Stimulated activated CD4-positive, alpha-beta T cell treated with anti-CD3 and anti-CD28 coated beads, Interleukin-15, amount 100 ng/mL, for 24 hours (primary cell): ENCODE measurements at regions not wholly inside any gene's neighbourhood (a gene's known extent, or its start where the extent isn't known, plus 50 kb on each side); places are given as distances from the start of the nearest gene placed in this dataset.

Experiments
- DNase-seq: peaks from one replicate; pipeline ENCODE4 v3.0.0-alpha.2; 2020

- DNase-seq, result no peak
Measured at GRCh38 chr12:114995891-114996290, 311.9 kb upstream of the TBX3 start.

DNA sequence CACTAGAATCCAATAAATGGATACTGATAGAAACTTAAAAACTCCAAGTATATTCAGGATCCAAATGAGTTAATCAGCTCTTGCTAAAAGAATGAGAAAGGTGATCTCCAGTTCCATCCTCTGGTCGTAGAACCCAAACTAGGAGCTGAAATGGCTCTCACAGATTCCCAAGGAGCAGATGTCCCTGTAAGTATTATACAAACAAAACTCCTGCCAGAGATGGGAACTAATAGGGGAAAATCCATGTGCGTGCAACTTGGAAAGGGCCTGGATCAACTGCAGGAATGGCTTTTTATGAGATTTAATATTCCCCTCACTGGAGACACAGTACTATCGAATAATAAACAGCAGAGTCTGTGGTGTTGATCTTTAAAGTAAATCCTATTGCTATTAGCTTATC lies 309.2 kb upstream of the TBX3 start:
- no peak for DNase-seq

DNA sequence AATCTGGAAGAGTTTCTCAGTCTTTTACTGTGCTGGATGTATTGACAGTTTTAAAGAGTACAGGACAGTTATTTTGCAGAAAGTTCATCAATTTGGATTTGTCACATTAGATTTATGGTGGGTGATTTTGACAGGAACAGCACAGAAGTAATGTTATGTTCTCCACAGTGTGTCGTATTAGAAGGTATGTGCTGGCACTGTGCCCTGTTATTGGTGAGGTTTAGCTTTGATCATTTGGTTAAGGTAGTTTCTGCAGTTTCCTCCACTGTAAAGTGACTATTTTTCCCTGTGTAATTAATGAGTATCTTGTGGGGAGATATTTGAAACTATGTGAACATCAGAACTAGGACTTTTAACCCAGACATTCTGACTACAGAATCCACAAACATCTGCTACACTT lies 308.5 kb upstream of the TBX3 start:
- no peak for DNase-seq

DNA sequence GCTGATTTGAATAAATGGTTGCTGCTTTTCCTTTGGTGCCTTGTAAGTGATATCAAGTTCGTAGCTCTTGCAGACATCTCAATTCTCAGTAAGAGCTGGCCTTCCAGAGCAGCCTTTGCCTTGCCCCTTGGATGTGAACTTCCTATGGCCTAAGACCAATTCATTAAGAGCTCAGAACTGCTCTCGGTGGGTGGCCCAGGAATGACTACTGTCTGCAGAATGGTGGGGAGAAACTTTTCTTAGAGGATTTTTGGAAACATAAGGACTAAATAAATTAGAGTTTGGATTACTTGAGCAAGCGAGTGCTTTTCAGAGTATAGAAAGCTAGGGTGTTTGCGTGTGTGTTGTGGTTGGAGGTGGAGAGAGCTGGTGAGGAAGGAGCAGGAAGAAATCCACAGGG lies 306.4 kb upstream of the TBX3 start:
- no peak for DNase-seq

DNA sequence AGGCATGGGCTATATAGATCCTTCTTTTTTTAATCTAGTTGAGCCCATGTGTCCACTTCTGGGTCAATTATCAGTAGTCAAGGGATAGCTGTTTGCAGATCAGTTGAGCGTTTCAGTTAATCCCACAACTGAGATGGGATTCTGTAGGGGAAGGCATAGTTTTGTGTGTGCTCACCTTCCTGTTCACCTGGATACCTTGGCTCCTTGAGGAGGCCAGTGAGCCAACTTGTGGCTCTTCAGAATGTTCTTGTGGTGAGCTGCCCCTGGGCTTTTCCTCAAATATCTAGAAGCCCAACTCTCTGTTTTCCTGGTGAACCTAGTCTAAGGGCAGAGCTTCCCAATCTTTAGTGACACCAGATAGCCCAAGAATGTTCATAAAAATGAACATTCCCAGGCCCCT lies 302.9 kb upstream of the TBX3 start:
- DNase-seq, result no peak

DNA sequence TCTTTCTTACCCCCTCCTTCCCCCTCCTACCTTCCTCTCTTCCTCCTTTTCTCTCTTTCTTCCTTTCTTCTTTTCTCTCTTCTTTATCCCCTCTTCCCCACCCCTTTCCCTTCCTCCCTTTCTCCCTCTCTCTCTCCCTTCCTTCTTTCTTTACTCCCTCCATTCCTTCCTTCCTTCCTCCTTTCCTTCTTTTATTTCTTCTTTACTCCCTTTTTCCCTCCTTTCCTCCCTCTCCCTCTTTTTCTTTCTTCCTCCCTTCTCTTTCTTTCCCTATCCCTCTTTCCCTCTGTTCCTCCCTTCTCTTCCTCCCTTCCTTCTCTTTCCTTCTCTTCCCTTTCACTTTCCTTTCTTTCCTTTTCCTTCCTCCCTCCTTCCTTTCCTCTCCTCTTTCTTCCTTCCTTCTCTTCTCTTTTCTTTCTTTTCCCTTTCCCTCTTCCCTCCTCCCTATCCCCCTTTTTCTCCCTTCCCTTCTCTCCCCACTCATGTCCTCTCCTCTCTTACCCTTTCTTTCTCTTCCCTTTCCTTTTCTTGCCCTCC lies 302.3 kb upstream of the TBX3 start:
- DNase-seq, result no peak

- no peak for DNase-seq
Measured at GRCh38 chr12:114984634-114985061, 300.7 kb upstream of the TBX3 start.

- no peak for DNase-seq
Measured at GRCh38 chr12:114982760-114983159, 298.8 kb upstream of the TBX3 start.

DNA sequence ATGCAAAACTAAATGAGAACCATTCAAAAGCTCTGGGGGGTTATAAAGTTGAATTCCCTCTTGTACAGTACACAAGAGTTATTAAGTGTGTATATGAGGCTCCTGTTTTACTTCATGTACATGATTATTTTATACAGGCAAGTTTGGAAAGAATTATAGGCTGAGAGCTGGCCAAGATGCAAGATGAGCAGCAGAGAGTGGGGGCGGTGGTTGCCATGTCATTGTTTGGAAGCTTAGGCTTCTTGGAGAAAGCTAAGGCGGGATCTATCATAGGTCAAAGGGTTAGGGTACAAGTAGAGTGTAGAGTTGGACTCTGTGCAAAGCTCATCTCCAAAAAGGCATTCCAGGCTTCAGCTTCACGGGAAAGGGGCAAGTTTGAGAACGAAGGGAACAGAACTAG lies 297.1 kb upstream of the TBX3 start:
- DNase-seq, result no peak

DNA sequence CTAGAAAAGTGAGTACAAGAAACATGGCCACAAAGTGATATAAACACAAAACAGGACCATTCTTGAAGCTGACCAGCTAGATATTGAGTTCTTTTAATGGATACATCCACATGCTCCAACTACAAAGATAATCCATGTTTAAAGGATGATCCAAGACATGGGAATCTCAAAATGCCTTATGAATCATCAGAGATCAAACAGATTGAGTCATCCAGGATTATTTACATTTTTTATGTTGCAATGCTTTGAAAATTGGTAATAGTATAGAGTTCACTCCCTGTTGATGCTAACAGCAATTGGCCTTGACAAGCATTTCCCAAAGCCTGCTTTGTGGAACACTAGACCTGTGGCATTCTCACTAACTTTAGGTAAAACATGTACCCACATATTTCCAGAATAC lies 293.0 kb upstream of the TBX3 start:
- no peak for DNase-seq

GRCh38 chr12:114976372-114976771 lies 292.4 kb upstream of the TBX3 start:
- no peak for DNase-seq

DNA sequence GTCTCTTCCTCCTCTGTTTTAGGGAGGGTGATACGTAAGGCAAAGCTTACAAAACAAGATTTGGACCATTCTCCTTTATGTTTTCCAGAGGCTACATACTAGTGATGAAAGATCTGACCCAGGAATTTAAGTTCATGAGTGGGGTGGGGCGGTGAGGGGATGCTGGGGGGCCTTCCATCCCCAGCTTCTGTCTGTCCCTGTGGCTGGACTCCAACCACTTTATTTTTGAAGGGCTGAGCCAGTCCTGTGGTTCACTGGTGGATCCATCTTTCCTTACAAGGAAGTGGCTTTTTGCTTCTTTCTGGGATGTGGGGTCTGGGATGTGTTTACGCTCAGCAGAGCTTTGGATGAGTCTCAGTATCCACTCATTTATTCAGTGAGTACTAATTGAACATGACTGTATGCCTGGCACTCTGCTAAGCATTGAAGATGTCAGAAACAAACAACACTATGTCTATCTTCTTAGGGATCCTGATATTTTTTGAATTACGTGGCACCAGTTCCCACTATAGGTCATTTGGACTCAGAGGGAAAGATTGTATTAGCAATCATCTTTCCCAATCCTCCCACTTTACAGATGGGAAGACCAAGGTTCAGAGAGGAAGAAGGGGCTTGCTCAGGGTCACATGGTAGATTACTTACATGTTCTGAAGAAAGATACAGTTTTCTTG lies 291.8 kb upstream of the TBX3 start:
- no peak for DNase-seq

GRCh38 chr12:114974826-114975639 lies 291.1 kb upstream of the TBX3 start:
- DNase-seq, result no peak

- no peak for DNase-seq
Measured at GRCh38 chr12:114974333-114974732, 290.4 kb upstream of the TBX3 start.

- no peak for DNase-seq
Measured at GRCh38 chr12:114968727-114969126, 284.8 kb upstream of the TBX3 start.

DNA sequence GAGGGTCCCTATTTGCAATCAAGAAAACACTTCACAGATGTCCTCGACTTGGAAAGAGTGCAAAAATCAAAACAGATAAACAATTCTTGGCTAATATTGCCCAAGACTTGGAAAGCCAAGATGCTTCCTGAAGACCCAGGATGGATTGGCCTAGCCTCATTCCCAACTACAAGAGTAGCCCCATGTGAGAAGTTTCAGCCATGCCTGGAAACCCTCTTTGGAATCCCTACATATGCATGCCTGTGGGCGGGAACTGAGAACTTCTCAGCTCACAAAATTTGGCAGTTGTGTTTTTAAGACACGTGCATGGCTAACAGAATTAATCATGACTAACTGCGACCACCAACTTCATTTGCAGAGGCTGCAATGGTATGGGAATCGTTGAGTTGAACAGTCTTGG lies 283.2 kb upstream of the TBX3 start:
- no peak for DNase-seq

DNA sequence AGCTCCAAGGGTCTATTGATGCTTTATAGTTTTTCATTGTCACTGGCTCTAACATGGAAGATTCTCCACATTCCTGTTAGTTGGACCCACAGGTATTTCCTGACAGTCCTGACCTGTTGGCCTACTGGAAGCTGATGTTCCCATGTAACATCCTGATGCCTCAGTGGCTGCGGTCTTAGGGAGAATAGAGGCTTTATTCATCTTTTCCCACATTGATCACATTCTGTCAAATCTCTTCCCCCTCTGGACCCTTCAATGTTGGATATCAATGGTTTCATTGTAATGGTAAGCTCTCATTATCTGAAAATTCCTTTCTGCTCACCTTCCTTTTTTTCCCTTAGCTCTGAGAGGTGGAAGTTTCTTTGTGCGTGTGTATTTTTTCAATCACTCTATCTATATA lies 280.9 kb upstream of the TBX3 start:
- DNase-seq, result no peak

DNA sequence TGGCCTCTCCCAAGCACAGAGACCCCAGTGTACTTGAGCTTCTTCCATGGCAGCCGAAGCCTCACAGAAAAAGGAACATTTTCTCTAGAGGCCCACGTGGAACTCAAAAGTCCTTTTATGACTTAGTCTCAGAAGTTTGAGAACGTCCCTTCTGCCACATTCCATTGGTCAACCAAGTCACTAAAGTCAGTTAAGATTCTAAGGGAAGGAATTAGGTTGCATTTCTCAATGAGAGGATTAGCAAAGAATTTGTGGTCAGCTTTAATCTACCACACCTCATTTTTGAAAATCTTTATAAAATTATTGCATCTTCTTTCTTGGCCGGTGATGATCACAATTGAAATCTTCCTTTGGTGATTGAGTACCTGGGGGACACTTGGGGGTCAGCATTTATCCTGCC lies 279.9 kb upstream of the TBX3 start:
- no peak for DNase-seq

GRCh38 chr12:114961491-114961890 lies 277.5 kb upstream of the TBX3 start:
- DNase-seq, result no peak

- DNase-seq, result no peak
Measured at GRCh38 chr12:114958538-114958937, 274.6 kb upstream of the TBX3 start.

GRCh38 chr12:114957225-114957624 lies 273.2 kb upstream of the TBX3 start:
- no peak for DNase-seq

- DNase-seq, result no peak
Measured at GRCh38 chr12:114955414-114956014, 271.5 kb upstream of the TBX3 start.

DNA sequence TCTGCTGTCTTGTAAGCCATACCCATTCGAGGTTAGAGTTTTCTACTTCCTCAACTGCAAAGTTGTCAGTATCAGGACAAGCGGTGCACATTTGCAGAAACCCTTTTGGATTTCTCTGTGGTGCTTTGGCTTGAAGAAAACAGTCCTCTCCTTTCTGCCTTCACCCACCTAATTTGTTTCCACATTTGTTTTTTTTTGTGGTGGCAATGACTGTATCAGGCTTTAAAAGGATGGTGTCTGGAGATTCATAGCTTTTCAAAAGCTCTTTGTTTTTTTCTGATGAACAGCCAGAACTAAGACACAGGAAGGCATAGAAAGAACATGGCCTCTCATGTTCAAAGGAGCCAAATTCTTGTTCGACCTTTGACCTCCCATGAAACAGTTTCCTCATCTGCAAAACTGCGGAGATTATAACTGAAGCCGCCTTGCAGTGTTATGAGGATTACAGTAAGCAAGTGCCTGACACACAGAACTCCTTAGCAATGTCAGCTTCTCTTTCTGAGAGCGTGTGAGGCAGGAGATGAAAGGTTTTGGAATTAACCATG lies 270.6 kb upstream of the TBX3 start:
- DNase-seq, result no peak
